Fibroblast of pulmonary artery (primary cell): ENCODE measurements at regions not wholly inside any gene's neighbourhood (a gene's known extent, or its start where the extent isn't known, plus 50 kb on each side); places are given as distances from the start of the nearest gene placed in this dataset.

ENCODE experiments used
- DNase-seq: peaks from one replicate; pipeline ENCODE4 v3.0.0-alpha.2; 2010; ENCODE audit warnings: low read depth
- H3K4me3 ChIP-seq: replicated peaks from 2 replicates; pipeline ENCODE4 v1.5.1; 2011; ENCODE audit warnings: low read depth, mild to moderate bottlenecking, control low read depth, low read length, moderate library complexity
- CTCF ChIP-seq: IDR thresholded peaks from 2 replicates; pipeline ENCODE4 v1.5.1; 2011; ENCODE audit warnings: mild to moderate bottlenecking, control low read depth, low read length, inconsistent platforms; ENCODE audit errors: missing control alignments

DNA sequence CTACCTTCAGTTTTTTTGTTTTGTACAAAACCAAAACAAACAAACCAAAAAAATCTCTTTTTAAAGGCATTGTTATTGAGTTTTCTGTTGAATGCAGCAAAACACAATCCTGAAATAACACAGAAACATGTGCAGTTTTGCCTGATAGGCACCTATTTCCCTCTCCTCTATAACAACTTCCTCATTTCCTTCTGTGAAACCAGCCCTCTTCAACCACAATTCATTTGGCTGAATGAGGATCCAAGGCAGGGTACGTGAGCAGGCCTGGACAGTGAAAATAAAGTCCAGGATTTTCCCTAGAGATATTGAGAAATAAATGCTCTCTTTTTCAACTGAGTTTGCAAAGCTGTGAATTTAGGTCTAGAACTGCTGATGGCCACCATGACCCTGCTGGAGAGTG is 134.8 kb upstream of the LARP1 start:
- TF ChIP-seq CTCF, result no peak
- H3K4me3 ChIP-seq, result no peak overlapping the region
- no peak for DNase-seq

- no peak overlapping the region for H3K4me3 ChIP-seq
- TF ChIP-seq CTCF, result no peak
- no peak for DNase-seq
Measured at GRCh38 chr5:154618696-154619095, 136.5 kb upstream of the LARP1 start.

GRCh38 chr5:154614595-154614994 is 136.6 kb upstream of the HAND1 start:
- TF ChIP-seq CTCF, result no peak
- H3K4me3 ChIP-seq, result no peak overlapping the region
- no peak for DNase-seq

- TF ChIP-seq CTCF, result no peak
- H3K4me3 ChIP-seq, result no peak overlapping the region
Measured at GRCh38 chr5:154614125-154614524, 136.1 kb upstream of the HAND1 start.

DNA sequence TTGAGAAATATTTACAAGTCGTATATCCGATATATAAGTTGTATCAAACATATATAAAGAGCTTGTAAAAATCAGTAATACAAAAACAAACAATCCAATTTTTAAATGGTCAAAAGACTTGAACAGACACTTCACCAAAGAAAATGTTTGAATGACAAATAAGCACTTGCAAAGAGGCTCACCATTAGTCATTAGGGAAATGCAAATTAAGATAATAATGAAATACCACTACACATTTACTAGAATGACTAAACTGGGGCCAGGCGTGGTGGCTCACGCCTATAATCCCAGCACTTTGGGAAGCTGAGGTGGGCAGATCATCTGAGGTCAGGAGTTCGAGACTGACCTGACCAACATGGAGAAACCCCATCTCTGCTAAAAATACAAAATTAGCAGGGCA is 134.6 kb upstream of the HAND1 start:
- no peak for TF ChIP-seq CTCF
- H3K4me3 ChIP-seq, result no peak overlapping the region
- no peak for DNase-seq

More at GRCh38 chr5:154614125-154614524, 136.1 kb upstream of the HAND1 start:
- DNase-seq, result no peak

GRCh38 chr5:154611341-154611767 is 133.3 kb upstream of the HAND1 start:
- DNase-seq, result peak; percentile 21
- TF ChIP-seq CTCF, result no peak
- H3K4me3 ChIP-seq, result peak overlapping the region; percentile 30

DNA sequence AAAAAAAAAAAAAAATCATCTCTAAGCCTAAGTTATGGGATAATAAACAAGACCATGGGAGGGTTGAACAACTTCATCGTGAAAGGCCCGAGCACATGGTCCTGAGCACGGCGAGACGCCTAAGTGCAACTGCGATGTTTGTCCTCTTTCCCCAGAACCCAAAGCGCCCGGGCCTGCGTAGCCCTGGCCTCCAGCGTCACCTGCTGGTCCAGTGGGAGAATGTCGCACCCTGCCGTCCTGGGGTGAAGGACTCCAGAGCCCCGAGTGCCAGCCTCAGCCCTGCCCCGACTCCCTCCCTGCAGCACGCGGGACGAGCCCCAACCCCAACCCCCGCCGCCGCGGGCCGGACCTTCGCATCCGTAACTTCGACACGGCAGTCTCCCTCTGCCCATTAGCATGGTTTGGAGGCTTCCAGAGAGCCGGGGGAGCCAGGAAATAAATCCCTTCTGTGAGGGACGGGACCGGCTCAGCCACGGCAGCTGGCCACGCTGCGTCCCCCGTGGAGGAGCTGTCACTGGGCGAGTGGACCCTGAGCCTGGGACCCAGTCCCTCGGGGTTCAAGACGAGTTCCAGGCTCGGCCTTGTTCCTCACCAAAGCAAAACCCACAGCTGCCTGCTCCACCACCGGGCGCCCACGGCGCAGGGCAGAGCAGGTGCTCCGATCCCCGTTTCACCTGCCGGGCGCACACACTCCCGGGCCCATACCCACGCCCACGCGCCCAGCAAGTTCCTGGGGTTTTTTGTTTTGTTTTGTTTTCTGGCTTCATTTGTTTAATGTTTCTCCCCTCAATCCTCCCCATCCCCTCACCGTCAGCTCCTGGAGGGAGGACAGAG is 132.5 kb upstream of the HAND1 start:
- peak; percentile 87 for TF ChIP-seq CTCF

More for the DNA sequence above, 132.5 kb upstream of the HAND1 start:
- H3K4me3 ChIP-seq, result peak overlapping the region; percentile 39
- peak; percentile 79 for DNase-seq
